GM21390 (cell line): ENCODE measurements at regions not wholly inside any gene's neighbourhood (a gene's known extent, or its start where the extent isn't known, plus 50 kb on each side); places are given as distances from the start of the nearest gene placed in this dataset.
"Not testable (repeated sequence)": the region's sequence is repeated elsewhere in the genome, so short reads cannot be mapped to it uniquely, and the experiment has no call there.

Experiments
- ATAC-seq: cut with Tn5 transposase; IDR thresholded peaks from one replicate; pipeline ENCODE4 v1.9.1; 2021; ENCODE audit not compliant: unreplicated experiment

DNA sequence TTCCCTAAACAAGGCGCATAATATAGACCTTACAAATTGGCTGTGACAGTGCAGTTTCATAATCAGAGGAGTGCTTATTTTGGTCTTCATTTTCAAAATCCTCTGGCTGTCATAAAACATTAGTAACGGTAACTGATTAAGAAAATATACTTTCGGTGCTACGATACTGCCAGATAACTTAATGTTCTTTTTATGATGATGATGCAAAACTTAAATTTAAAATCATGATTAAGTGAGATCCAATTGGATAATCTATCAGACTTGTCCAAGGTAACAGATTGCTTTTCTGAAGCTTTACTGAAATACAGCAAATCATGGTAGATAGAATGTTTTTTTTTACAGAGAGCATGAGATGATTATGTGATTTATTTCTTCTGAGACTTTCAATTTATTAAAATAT lies 364.2 kb upstream of the CNTN3 start:
- ATAC-seq = no peak

- ATAC-seq = not testable (repeated sequence)
Observed at GRCh38 chr3:74985028-74985904, 370.8 kb upstream of the CNTN3 start.

GRCh38 chr3:74988095-74988494 lies 373.6 kb upstream of the CNTN3 start:
- ATAC-seq = no peak

- no peak for ATAC-seq
Observed at GRCh38 chr3:74992898-74993297, 378.4 kb upstream of the CNTN3 start.

DNA sequence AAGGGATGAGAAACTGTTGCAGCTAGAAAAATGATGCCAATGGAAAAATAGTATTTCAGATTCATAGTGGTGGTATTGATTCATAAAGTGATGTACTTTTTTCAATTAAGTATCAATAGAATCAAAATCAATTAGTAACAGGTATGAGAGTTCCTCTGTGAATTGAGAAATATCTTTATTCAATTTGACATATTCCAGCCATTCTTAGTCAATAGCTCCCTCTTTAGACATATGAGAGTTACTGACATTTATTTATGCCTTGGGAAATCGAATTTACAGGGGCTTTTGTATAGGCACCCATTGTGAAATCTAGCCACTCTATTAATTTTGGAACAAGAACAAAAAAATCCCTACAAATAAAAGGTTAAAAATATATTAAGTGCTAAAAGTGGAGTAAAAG lies 386.9 kb upstream of the CNTN3 start:
- no peak for ATAC-seq

DNA sequence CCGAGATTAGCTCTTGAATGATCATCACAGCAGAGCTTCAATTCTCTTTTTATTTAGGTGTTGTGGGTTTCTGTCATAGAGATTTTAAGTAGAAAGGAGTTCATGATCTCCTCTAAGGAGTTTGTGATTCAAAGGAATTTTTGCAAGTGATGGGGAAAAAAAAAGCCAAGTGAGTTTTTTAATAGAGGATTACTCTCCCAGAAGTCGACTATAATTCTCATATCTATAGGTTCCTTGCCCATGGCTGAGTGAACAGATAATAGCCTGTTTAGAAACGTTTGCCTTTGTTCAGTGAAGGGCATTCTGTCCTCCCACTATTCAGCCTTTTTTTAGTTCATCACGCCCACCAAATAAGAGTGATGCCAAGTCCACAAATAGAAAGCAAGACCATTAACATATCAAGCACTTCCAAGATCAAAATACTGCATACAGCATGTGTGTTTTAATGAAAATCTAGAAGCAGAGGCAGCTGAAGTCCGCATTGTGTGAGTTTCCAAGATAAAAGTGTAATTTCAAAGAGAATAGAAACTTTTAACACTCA lies 398.4 kb upstream of the CNTN3 start:
- no peak for ATAC-seq

DNA sequence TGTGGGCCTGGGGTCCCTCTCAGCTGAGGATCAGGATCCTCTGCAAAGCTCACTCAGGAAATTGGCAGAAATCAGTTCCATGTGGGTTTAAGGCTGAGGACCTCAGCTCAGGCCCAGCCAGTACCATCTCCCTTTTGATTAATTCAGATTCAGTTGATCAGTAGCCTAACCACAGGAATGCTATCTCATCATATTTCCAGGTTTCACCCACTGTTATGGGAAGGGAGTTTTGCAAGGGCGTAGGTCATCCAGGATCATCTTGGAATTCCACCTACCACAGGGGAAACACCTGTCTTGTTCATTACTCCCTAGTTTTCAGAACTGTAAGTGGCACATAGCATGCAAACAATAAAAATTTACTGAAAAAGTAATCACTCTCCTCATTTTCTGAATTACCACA lies 399.5 kb upstream of the CNTN3 start:
- no peak for ATAC-seq

- ATAC-seq = no peak
Observed at GRCh38 chr3:75015280-75015679, 400.8 kb upstream of the CNTN3 start.

DNA sequence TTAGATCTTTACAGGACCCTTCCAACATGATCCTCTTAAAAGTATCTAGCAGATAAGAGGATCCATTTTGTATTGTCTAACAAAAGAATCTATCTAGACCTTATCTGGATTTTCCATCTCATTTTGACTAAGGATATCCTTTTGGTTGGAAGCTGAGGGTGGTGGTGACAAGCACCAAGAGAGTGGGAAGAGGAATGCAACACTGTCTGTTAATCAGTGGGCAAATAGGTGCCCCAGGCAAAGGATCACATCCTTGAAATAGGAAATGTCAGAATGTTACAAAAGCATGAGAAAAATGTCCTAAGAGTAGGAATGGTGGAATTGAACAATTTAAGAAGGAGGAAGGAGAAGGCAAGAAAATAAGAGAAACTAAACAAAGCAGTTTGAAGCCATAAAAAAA lies 420.7 kb upstream of the CNTN3 start:
- no peak for ATAC-seq

DNA sequence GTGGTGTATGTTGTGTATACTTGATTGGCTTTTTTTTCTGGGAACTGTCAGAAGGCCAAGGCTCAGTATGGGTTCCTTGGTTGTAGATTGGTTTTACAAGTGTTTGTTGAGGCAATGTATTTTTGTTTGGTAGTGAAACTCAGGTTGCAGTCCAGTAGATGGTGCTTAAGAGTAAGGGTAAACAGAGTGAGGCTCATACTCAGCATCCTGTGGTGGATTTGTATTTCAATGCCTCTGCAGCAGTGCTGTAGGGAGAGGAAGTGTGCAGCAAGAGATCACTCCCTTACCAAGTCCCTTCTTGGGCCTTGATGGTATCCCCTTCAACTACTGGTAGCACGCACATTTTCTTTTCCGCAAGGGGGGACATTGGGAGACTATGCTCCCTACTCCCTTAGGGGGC lies 428.5 kb upstream of the CNTN3 start:
- no peak for ATAC-seq

GRCh38 chr3:75048650-75049049 lies 434.2 kb upstream of the CNTN3 start:
- no peak for ATAC-seq

GRCh38 chr3:75049533-75049932 lies 435.1 kb upstream of the CNTN3 start:
- no peak for ATAC-seq

DNA sequence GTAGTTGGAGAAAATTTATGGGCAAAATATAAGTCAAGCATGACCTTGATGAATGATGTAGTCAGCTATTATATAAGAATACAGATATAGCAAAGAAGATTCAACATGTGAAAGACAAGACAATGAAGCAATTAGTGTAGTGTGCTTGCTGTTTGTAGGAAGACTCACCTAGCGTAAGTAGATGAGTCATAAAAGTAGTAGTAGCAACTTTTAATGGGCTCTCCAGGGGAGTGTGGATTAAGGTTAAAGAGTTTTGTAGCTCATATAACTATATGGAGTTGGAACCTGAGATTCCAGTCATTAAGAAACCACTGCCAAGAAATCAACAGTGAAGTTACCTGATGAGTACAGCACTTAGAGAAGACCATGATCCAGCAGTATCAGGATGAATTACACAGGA lies 444.7 kb upstream of the CNTN3 start:
- ATAC-seq = no peak

GRCh38 chr3:75061806-75062205 lies 447.3 kb upstream of the CNTN3 start:
- ATAC-seq = no peak

GRCh38 chr3:75075158-75075557 lies 460.7 kb upstream of the CNTN3 start:
- ATAC-seq = no peak

GRCh38 chr3:75076481-75076880 lies 462.0 kb upstream of the CNTN3 start:
- ATAC-seq = no peak

- ATAC-seq = no peak
Observed at GRCh38 chr3:75078290-75078689, 463.8 kb upstream of the CNTN3 start.

DNA sequence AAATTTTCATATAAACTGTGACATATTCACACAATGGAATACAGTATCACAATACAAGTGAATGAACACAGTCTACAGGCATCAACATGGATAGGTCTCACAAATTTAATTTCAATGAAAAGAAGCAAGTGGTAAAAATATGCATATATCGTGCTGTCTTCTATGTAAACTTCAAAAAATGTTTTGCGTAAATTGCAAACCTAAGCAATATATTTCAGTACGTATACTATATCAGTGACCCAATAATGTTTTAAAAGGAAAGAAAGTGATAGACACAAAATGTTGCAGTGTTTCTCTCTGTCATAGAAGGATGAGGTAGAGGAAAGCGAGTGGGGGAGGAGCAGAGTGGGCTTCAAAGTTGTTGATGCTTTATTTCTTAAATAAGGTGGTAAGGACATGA lies 468.4 kb upstream of the CNTN3 start:
- ATAC-seq = no peak

- no peak for ATAC-seq
Observed at GRCh38 chr3:75089841-75090240, 475.4 kb upstream of the CNTN3 start.

GRCh38 chr3:75101329-75102147 lies 487.1 kb upstream of the CNTN3 start:
- no peak for ATAC-seq

- no peak for ATAC-seq
Observed at GRCh38 chr3:75110741-75111140, 496.3 kb upstream of the CNTN3 start.

GRCh38 chr3:75115695-75116094 lies 501.2 kb upstream of the CNTN3 start:
- ATAC-seq = no peak
